ENCODE measurements at regions not wholly inside any gene's neighbourhood (a gene's known extent, or its start where the extent isn't known, plus 50 kb on each side); places are given as distances from the start of the nearest gene placed in this dataset.

DNA sequence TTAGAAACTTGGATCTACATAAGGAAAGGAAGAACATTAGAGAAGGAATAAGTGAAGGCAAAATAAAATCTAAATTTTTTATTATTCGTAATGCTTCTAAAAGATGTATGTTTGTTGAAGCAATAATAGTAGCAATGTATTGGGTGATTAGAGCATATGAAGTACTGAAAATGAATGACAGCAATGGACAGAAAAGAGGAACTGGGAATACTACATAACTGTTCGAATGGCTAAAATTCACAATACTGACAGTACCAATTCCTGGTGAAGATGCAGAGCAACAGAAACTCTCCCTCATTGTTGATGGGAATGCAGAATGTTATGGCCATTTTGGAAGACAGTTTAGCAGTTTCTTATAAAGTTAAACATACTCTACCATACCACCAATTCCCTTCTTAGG lies 177.3 kb upstream of the SPEF2 start:
- WGBS, result 89% methylated on average over 2 of the region's 2 CpGs
- H3K4me3 ChIP-seq, result no peak overlapping the region
- TF ChIP-seq, protein P1, sequence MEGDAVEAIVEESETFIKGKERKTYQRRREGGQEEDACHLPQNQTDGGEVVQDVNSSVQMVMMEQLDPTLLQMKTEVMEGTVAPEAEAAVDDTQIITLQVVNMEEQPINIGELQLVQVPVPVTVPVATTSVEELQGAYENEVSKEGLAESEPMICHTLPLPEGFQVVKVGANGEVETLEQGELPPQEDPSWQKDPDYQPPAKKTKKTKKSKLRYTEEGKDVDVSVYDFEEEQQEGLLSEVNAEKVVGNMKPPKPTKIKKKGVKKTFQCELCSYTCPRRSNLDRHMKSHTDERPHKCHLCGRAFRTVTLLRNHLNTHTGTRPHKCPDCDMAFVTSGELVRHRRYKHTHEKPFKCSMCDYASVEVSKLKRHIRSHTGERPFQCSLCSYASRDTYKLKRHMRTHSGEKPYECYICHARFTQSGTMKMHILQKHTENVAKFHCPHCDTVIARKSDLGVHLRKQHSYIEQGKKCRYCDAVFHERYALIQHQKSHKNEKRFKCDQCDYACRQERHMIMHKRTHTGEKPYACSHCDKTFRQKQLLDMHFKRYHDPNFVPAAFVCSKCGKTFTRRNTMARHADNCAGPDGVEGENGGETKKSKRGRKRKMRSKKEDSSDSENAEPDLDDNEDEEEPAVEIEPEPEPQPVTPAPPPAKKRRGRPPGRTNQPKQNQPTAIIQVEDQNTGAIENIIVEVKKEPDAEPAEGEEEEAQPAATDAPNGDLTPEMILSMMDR (IDR thresholded peaks at IDR 0.05), result no peak
- TF ChIP-seq POLR2A (IDR thresholded peaks at IDR 0.05) (no peak), EP300 (IDR thresholded peaks at IDR 0.05) (no peak), POLR2AphosphoS5 (IDR thresholded peaks at IDR 0.05) (no peak)
- DNase-seq (ENCODE audit: low spot score in 2 of 2), result no peak
- no peaks in the 10 kb centered on the region for H3K27me3 ChIP-seq
- no peaks in the 10 kb centered on the region for H3K36me3 ChIP-seq
- H3K9me3 ChIP-seq, result no peaks in the 10 kb centered on the region
- H3K27ac ChIP-seq, result no peak overlapping the region
- H3K4me1 ChIP-seq, result no peaks in the 10 kb centered on the region

DNA sequence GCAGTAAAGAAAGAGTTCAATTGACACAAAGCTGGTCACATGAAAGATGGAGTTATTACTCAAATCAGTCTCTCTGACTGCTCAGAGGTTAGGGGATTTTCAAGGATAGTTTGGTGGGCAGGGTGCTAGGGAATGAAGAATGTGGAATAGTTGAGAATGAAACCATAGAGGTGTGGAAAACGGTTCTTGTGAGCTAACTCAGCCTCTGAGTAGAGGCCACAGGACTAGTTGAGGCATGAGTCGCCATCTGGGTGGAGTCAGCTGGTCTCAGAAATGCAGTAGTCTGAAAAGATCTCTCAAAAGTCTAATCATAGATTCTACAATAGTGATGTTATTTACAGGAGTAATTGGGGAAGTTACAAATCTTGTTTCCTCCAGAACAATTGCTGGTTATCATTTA lies 178.9 kb upstream of the SPEF2 start:
- TF ChIP-seq EP300 (IDR thresholded peaks at IDR 0.05), result no peak
- TF ChIP-seq, protein P1 (IDR thresholded peaks at IDR 0.05), result no peak
- TF ChIP-seq POLR2AphosphoS5 (IDR thresholded peaks at IDR 0.05), result no peak
- no peak for TF ChIP-seq POLR2A (IDR thresholded peaks at IDR 0.05)
- Histone ChIP-seq H3K36me3 (no peaks in the 10 kb centered on the region), H3K27me3 (no peaks in the 10 kb centered on the region)

DNA sequence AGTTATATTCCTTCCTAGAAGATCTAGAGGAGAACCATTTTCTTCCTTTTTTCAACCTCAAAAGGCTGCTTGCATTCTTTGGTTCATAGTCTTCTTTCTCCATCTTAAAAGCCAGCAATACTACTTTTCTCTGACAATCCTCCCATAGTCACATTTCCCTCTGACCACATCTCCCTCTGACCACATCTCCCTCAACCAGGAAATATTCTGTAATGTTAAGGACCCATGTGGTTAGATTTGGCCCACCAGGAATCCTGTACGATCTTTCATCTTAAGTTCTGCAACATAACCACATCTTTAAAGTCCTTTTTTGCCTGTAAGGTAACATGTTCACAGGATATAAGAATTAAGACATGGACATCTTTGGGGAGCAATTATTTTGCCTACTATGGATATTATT lies 179.4 kb upstream of the SPEF2 start:
- no peaks in the 10 kb centered on the region for H3K36me3 ChIP-seq
- WGBS, result 81% methylated on average over 1 of the region's 1 CpG
- no peak for TF ChIP-seq POLR2AphosphoS5 (IDR thresholded peaks at IDR 0.05)
- no peak for TF ChIP-seq EP300 (IDR thresholded peaks at IDR 0.05)
- TF ChIP-seq POLR2A (IDR thresholded peaks at IDR 0.05), result no peak
- TF ChIP-seq, protein P1 (IDR thresholded peaks at IDR 0.05), result no peak

More for the DNA sequence above, 178.9 kb upstream of the SPEF2 start:
- 69% methylated on average over 2 of the region's 2 CpGs for WGBS
- Histone ChIP-seq H3K9me3 (no peaks in the 10 kb centered on the region), H3K27ac (no peak overlapping the region), H3K4me1 (no peaks in the 10 kb centered on the region), H3K4me3 (no peak overlapping the region)
- no peak for DNase-seq (ENCODE audit: low spot score in 2 of 2)

DNA sequence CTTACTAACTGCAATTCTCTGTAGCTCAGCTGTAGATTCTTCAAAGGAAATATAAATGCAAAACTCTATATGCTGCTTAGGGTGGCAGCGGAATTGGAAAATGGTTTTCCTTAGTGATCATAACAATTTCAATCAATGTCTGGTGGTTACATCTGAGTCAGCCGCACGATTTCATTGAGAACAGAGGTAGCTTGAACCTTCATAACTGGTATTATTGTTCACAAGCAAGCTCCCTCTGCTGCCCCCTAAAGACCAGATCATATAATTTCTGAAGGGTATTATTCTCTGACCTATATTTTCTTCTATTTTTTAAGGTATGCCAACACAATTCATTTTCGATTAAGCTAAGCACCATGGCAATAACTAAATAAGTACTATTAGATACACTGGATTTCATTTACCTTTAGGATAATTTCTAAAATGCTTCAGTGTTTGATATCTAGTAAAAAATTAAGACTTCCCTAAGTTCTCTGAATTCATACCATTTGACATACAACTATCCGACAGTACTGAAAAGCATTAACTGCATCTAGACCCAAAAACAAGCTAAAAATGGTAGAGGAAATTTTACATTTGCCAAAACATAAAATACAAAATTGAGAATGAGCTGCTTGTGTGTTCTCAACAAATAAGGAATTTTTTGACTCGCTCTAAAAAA lies 181.1 kb upstream of the SPEF2 start:
- Histone ChIP-seq H3K4me1 (no peaks in the 10 kb centered on the region), H3K4me3 (no peak overlapping the region), H3K36me3 (no peaks in the 10 kb centered on the region), H3K9me3 (no peaks in the 10 kb centered on the region), H3K27ac (no peak overlapping the region), H3K27me3 (no peaks in the 10 kb centered on the region)
- no peak for DNase-seq (ENCODE audit: low spot score in 2 of 2)
- TF ChIP-seq, protein P1 (IDR thresholded peaks at IDR 0.05), result peak in 1 of 2 donors; percentile 23
- TF ChIP-seq EP300 (IDR thresholded peaks at IDR 0.05), result no peak
- WGBS, result 72% methylated on average over 6 of the region's 6 CpGs

More for the DNA sequence above, 179.4 kb upstream of the SPEF2 start:
- Histone ChIP-seq H3K27ac (no peak overlapping the region), H3K4me1 (no peaks in the 10 kb centered on the region), H3K4me3 (no peak overlapping the region), H3K9me3 (no peaks in the 10 kb centered on the region), H3K27me3 (no peaks in the 10 kb centered on the region)
- DNase-seq (ENCODE audit: low spot score in 2 of 2), result no peak

DNA sequence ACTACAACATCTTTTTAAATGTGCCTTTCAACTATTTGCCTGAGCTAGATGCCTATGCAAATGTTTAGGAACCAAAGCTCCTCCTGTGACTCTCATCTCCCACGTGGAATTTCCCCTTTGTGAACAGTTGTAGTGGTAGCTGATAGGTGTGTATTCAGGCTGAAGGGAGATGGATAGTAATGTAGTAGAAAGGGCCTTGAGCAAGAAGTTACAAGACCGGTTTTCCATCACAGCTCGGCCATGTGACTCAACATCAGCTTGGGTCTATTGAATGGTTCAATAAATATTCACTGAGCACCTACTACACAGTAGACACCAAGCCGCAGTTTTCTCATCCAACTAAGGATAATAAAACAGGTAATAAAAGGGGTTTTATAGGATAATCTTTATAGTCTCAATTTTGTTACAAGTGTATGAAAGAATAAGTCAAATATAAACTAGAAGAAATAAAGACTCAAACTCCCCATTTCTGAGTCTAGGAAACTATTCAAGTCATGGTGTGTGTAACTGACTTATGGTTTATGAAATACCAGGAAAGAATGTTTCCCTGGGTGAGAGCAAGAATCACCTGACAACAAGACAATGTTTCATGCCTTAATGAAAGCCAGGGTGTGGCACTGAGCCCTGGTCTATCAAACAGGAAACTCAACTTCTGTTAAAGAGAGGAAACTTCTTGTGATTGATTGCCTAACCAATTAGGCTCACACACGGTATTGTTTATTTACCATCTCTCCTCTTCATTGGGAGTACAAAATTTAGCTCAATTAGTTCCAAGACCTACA lies 187.1 kb upstream of the SPEF2 start:
- Histone ChIP-seq H3K9me3 (no peaks in the 10 kb centered on the region), H3K27ac (no peak overlapping the region), H3K36me3 (no peaks in the 10 kb centered on the region), H3K4me1 (no peaks in the 10 kb centered on the region), H3K4me3 (no peak overlapping the region), H3K27me3 (no peaks in the 10 kb centered on the region)
- no peak for DNase-seq (ENCODE audit: low spot score in 2 of 2)
- WGBS, result 42% methylated on average over 5 of the region's 5 CpGs
- no peak for TF ChIP-seq POLR2AphosphoS5 (IDR thresholded peaks at IDR 0.05)
- TF ChIP-seq, protein P1 (IDR thresholded peaks at IDR 0.05), result no peak
- TF ChIP-seq POLR2A (IDR thresholded peaks at IDR 0.05), result no peak
- TF ChIP-seq EP300 (IDR thresholded peaks at IDR 0.05), result no peak

All from suprapubic skin (tissue), 4 donors.